ENCODE measurements at regions not wholly inside any gene's neighbourhood (a gene's known extent, or its start where the extent isn't known, plus 50 kb on each side); places are given as distances from the start of the nearest gene placed in this dataset.
A peak's percentile ranks its signal among the peaks of the same experiment; 100 is the strongest.
"Not testable (repeated sequence)": the region's sequence is repeated elsewhere in the genome, so short reads cannot be mapped to it uniquely, and the experiment has no call there.

DNA sequence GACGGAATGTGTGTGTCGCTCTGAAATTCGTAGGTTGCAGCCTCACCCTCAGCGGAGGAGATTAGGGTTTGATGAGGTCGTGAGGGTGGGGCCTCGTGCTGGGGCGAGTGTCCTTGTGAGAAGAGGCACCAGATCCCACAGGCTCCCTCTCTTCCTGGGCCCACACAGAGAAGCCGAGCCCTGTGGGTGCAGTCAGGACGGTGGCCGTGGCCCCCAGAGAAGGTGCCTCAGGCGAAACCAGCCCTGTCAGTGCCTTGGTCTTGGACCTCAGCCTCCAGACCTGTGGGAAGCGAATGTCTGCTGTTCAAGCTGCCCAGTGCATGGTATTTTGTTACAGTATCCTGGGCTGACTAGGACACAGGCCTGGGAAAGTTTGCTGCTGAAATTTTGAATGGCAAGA lies 108.0 kb upstream of the ALKAL2 start:
- DNase-seq (ENCODE audit: low read depth): no peak

GRCh38 chr2:393711-394696 lies 106.1 kb upstream of the ALKAL2 start:
- DNase-seq (ENCODE audit: low read depth): peak; percentile 47

GRCh38 chr2:392926-393280 lies 105.0 kb upstream of the ALKAL2 start:
- DNase-seq (ENCODE audit: low read depth): no peak

GRCh38 chr2:392181-392925 lies 104.5 kb upstream of the ALKAL2 start:
- DNase-seq (ENCODE audit: low read depth): no peak

GRCh38 chr2:391696-392095 lies 103.8 kb upstream of the ALKAL2 start:
- no peak for DNase-seq (ENCODE audit: low read depth)

DNA sequence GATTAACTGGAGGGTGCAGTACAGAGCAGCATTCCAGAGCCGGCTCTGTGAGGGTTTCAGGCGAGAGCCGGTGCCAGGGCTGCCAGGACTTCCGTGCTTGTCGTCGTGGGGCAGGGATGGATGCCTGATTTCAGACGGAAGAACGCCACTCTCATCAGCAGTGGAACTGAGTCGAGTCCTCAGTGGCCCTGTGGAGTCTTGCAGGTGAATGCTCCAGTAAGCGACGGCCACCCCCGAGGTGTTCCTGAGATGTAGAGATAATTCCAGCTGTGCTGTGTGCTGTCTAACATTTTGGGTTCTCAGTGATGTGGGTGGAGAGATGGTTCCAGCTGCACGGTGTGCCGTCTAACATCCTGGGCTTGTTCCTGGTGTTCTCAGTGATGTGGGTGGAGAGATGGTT lies 103.1 kb upstream of the ALKAL2 start:
- DNase-seq (ENCODE audit: low read depth): no peak

GRCh38 chr2:389985-390384 lies 102.1 kb upstream of the ALKAL2 start:
- DNase-seq (ENCODE audit: low read depth): not testable (repeated sequence)

- DNase-seq (ENCODE audit: low read depth): not testable (repeated sequence)
Measured at GRCh38 chr2:388752-389151, 100.9 kb upstream of the ALKAL2 start.

- no peak for DNase-seq (ENCODE audit: low read depth)
Measured at GRCh38 chr2:387980-388421, 100.1 kb upstream of the ALKAL2 start.

GRCh38 chr2:386406-387103 lies 98.7 kb upstream of the ALKAL2 start:
- no peak for DNase-seq (ENCODE audit: low read depth)

GRCh38 chr2:385785-386184 lies 97.9 kb upstream of the ALKAL2 start:
- DNase-seq (ENCODE audit: low read depth): no peak

- DNase-seq (ENCODE audit: low read depth): no peak
Measured at GRCh38 chr2:385061-385460, 97.2 kb upstream of the ALKAL2 start.

DNA sequence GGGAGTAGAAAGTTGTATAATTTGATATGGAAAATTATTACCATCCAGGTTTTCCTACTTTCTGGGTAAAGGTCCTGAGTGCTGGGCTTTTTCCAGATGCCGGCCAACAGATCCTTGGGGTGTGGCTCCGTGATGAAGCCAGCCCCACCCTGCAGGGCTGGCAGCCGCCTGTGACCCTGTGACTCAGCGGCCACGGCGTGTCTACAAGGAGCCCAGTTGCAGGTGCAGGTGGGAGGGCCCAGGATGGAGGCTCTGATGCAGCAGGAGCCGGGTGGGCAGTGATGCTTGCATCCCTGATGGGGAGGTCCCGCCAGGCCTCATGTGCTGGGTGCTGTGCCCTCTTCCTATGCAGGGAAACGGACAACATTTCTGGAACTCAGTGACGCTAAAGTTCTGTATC lies 96.0 kb upstream of the ALKAL2 start:
- no peak for DNase-seq (ENCODE audit: low read depth)

- no peak for DNase-seq (ENCODE audit: low read depth)
Measured at GRCh38 chr2:383178-383577, 95.3 kb upstream of the ALKAL2 start.

- DNase-seq (ENCODE audit: low read depth): no peak
Measured at GRCh38 chr2:382728-383022, 94.8 kb upstream of the ALKAL2 start.

- DNase-seq (ENCODE audit: low read depth): no peak
Measured at GRCh38 chr2:381941-382727, 94.2 kb upstream of the ALKAL2 start.

DNA sequence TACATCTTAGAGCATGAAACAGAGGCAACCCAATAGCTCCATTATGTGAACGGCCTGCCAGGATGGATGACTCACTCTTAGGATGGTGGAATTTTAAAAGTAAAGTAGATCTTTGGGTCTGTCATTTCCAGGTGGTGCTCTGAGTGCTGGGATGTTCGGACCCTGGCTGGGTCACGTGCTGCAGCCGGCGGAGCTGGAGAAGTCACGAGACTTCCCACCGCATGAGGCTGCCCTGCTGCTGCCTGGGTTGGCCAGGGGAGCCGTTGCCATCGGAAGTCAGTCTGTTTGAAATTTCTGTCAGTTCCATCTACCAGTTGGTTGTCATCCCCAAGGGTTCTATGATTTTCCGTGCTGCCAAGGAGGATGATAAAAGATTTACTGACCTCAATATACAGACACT lies 93.3 kb upstream of the ALKAL2 start:
- no peak for DNase-seq (ENCODE audit: low read depth)

- no peak for DNase-seq (ENCODE audit: low read depth)
Measured at GRCh38 chr2:380772-381171, 92.9 kb upstream of the ALKAL2 start.

GRCh38 chr2:380221-380620 lies 92.3 kb upstream of the ALKAL2 start:
- no peak for DNase-seq (ENCODE audit: low read depth)

- DNase-seq (ENCODE audit: low read depth): no peak
Measured at GRCh38 chr2:379778-380177, 91.9 kb upstream of the ALKAL2 start.

GRCh38 chr2:378364-378763 lies 90.5 kb upstream of the ALKAL2 start:
- no peak for DNase-seq (ENCODE audit: low read depth)

GRCh38 chr2:377414-377813 lies 89.5 kb upstream of the ALKAL2 start:
- no peak for DNase-seq (ENCODE audit: low read depth)

Data from stimulated activated CD8-positive, alpha-beta memory T cell treated with anti-CD3 and anti-CD28 coated beads, Interleukin-4, amount 100 ng/mL, for 24 hours (primary cell).